ENCODE measurements at regions not wholly inside any gene's neighbourhood (a gene's known extent, or its start where the extent isn't known, plus 50 kb on each side); places are given as distances from the start of the nearest gene placed in this dataset.

DNA sequence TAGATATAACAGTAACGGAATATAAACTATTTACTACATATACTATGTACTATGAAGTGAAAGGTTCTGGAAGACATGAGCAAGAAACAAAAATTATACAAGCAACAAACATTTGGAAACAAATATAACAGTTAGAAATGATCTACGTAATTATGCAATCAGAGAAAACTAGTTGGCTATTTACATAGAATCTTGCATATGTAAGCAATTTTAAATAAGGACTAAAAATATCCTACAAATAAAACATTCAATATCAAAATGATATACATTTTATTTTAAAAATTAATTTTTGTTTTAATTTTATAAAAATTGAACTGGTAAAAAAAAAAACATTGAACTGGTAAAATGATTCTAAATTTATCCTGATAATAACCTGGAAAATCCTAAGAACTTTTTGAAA is 642.5 kb upstream of the PCDH10 start:
- no peak overlapping the region for H3K4me3 ChIP-seq (ENCODE audit: low read depth, low read length)
- TF ChIP-seq, protein P1, sequence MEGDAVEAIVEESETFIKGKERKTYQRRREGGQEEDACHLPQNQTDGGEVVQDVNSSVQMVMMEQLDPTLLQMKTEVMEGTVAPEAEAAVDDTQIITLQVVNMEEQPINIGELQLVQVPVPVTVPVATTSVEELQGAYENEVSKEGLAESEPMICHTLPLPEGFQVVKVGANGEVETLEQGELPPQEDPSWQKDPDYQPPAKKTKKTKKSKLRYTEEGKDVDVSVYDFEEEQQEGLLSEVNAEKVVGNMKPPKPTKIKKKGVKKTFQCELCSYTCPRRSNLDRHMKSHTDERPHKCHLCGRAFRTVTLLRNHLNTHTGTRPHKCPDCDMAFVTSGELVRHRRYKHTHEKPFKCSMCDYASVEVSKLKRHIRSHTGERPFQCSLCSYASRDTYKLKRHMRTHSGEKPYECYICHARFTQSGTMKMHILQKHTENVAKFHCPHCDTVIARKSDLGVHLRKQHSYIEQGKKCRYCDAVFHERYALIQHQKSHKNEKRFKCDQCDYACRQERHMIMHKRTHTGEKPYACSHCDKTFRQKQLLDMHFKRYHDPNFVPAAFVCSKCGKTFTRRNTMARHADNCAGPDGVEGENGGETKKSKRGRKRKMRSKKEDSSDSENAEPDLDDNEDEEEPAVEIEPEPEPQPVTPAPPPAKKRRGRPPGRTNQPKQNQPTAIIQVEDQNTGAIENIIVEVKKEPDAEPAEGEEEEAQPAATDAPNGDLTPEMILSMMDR (IDR thresholded peaks at IDR 0.05; ENCODE audit: insufficient read depth, low read depth, low read length, missing control alignments) = no peak
- DNase-seq (ENCODE audit: low read depth) = no peak

DNA sequence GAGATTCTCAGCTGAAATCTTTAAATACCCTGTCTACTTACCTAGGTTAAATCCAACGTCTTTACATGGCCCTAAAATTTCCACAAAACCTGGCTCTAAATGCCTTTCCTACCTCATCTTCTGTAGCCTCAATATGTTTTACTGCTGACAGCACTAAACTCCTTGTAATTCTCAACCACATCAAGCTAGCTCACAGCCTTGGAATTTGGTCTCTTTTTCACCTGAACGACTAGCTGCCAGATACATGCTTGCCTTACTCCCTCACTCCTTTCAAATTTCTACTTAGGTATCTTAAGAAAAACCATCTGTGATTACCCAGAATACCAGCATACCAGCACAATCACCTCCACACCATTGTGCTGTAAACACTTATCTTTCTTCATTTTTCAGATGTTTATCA is 635.6 kb upstream of the PCDH10 start:
- TF ChIP-seq, protein P1 (IDR thresholded peaks at IDR 0.05; ENCODE audit: insufficient read depth, low read depth, low read length, missing control alignments) = no peak
- DNase-seq (ENCODE audit: low read depth) = no peak
- H3K4me3 ChIP-seq (ENCODE audit: low read depth, low read length) = no peak overlapping the region

DNA sequence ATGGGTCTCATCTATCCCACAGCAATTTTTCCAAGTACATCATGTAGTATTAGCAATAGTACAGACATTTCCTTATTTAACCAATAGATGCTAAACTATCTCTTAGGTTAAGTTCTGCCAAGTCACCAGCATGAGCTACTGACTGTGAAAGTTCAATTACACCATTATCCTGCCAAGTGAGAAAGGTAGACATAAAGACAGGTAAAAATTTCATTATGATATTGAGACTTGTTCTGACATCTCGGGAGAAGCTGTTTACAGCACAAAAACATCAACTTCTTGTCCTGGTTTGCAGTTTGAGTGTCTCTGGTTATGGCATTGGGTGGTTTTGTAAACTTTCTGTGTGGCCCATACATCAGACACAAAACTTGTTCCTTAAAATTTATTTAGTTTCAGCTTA is 622.4 kb upstream of the PCDH10 start:
- TF ChIP-seq, protein P1 (IDR thresholded peaks at IDR 0.05; ENCODE audit: insufficient read depth, low read depth, low read length, missing control alignments) = no peak
- DNase-seq (ENCODE audit: low read depth) = no peak
- H3K4me3 ChIP-seq (ENCODE audit: low read depth, low read length) = no peak overlapping the region

DNA sequence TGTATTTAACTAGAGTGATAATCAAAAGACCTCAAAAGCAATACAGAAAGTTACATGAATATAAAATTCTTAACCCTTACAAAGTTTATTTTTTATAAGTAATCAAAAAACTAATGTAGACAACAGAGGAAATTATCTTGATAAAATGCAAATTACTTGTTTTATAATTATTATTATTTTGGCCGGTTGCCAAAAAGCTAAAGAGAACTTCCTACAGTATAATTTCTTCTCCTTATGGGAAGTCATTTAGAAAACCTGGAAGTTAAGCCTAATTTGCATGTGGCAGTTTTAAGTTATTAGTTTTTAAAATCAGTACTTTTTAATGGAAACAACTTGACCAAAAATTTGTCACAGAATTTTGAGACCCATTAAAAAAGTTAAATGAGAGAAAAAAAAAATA is 621.3 kb upstream of the PCDH10 start:
- no peak for DNase-seq (ENCODE audit: low read depth)
- H3K4me3 ChIP-seq (ENCODE audit: low read depth, low read length) = no peak overlapping the region
- TF ChIP-seq, protein P1 (IDR thresholded peaks at IDR 0.05; ENCODE audit: insufficient read depth, low read depth, low read length, missing control alignments) = no peak

DNA sequence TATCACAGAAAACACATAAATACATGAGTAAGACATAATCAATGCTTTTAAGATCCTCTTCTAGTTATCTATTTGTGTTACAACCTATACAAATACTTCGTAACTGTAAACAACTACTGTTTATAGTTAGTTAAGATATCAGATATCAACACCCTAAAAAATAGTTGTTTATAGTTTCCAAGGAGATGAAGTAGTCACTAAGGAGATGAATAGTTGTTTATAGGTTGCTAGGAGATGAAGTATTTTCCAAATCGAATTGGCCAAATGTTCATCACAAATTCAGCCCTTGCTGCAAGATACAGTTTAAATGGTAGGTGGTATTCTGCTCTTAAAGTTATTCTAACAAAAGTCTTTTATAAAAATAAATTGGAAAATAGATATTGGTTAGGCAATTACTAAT is 618.2 kb upstream of the PCDH10 start:
- H3K4me3 ChIP-seq (ENCODE audit: low read depth, low read length) = no peak overlapping the region
- no peak for DNase-seq (ENCODE audit: low read depth)
- TF ChIP-seq, protein P1 (IDR thresholded peaks at IDR 0.05; ENCODE audit: insufficient read depth, low read depth, low read length, missing control alignments) = no peak

DNA sequence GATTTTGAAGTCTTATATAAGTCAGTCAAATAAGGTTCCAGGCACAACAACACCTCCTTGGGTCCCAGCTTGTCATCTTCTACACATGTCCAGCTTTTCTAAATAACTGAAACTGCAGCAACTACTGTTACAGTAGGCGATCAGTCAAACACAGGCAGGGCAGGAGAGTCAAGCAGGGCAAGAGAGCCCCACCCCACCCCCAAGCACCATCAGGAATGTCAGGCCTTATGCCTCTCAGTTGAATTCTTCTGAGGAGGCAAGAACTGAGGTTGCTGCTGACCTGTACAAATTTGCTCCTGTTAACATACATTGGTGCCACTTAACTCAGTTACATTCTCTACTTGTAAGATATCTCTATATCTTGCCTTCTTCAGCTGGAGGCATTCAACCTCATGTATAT is 608.8 kb upstream of the PCDH10 start:
- no peak for DNase-seq (ENCODE audit: low read depth)
- no peak overlapping the region for H3K4me3 ChIP-seq (ENCODE audit: low read depth, low read length)

DNA sequence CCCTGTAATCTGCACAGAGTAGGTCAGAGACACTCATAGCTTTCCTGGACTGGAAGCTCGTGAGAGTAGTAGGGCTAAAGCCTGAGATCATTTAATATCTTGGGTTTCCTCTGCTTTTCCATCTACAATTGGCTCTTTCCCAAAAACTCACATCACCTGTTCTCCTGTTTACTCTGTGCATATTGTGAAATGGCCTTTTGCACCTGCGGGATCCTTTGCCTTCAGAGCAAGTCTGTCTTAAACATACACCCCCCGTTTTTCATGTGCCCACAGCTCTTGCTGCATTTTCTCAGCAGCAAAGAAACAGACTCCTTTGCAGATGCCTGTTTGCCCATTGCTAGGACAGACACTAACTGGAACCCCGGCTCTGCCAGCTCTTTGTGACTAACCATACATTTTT is 608.3 kb upstream of the PCDH10 start:
- no peak overlapping the region for H3K4me3 ChIP-seq (ENCODE audit: low read depth, low read length)
- DNase-seq (ENCODE audit: low read depth) = no peak
- TF ChIP-seq, protein P1 (IDR thresholded peaks at IDR 0.05; ENCODE audit: insufficient read depth, low read depth, low read length, missing control alignments) = no peak

More for the DNA sequence above, 608.8 kb upstream of the PCDH10 start:
- TF ChIP-seq, protein P1 (IDR thresholded peaks at IDR 0.05; ENCODE audit: insufficient read depth, low read depth, low read length, missing control alignments) = no peak

Measured in GM12865 (cell line).